Activated CD8-positive, alpha-beta T cell treated with anti-CD3 and anti-CD28 coated beads, Interleukin-2, amount 10 ng/mL, durations not matched to agents 7 days and 5 days (primary cell): ENCODE measurements at regions not wholly inside any gene's neighbourhood (a gene's known extent, or its start where the extent isn't known, plus 50 kb on each side); places are given as distances from the start of the nearest gene placed in this dataset.

Source experiments
- ATAC-seq: fragments of 150-1000 bp; cut with Tn5 transposase; one replicate; pipeline ENCODE4 v1.10.0; 2021; ENCODE audit warnings: moderate library complexity
- CTCF ChIA-PET: fragments of 350-600 bp; sonication (Branson Sonifier 250); formaldehyde crosslinking; loops from one replicate; lab custom pipeline; 2021; ENCODE audit warnings: antibody characterized with exemption; lab: Charles Lee
- POLR2A ChIA-PET: fragments of 350-600 bp; sonication (Branson Sonifier 250); formaldehyde crosslinking; loops from one replicate; lab custom pipeline; 2021; ENCODE audit warnings: antibody characterized with exemption; lab: Charles Lee
- DNase-seq: peaks from one replicate; pipeline ENCODE4 v3.0.0-alpha.2; 2020
- H3K27ac Mint-ChIP-seq: one replicate; pipeline ENCODE4 v1.8.0; 2021; ENCODE audit warnings: mild to moderate bottlenecking, mixed read lengths
- H3K27me3 Mint-ChIP-seq: one replicate; pipeline ENCODE4 v1.8.0; 2021; ENCODE audit warnings: low read depth, mixed read lengths
- H3K36me3 Mint-ChIP-seq: one replicate; pipeline ENCODE4 v1.8.0; 2021; ENCODE audit warnings: low read depth, mixed read lengths
- H3K4me1 Mint-ChIP-seq: one replicate; pipeline ENCODE4 v1.8.0; 2021; ENCODE audit warnings: low read depth, mixed read lengths
- H3K4me3 Mint-ChIP-seq: one replicate; pipeline ENCODE4 v1.8.0; 2021; ENCODE audit warnings: mild to moderate bottlenecking, mixed read lengths
- H3K9me3 Mint-ChIP-seq: one replicate; pipeline ENCODE4 v1.8.0; 2022; ENCODE audit warnings: mixed read lengths; ENCODE audit not compliant: insufficient read depth

DNA sequence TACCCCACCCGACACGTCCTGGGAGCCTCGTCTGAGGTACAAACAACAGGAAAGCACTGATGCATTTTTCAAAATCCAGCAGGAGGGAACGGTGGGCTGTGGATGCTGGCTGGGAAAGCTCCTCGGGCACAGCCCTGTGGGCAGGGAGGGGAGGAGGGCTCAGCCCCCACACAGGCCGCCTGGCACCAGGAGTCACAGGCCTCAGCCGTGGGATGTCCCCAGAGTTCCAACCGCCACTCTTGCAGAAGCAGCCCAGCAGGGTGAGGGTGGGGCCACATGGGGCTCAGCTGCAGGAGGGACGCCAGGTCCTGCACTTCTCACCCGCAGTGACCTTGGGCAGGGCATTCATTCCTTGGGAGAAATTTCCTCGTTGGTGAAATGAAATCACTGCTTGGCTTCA lies 274.6 kb downstream of the BRD1 start:
- no peaks in the 10 kb centered on the region for H3K4me1 Mint-ChIP-seq
- no peaks in the 10 kb centered on the region for H3K27me3 Mint-ChIP-seq
- no peak overlapping the region for H3K4me3 Mint-ChIP-seq
- peaks cover 4% of the 10 kb centered on the region for H3K9me3 Mint-ChIP-seq
- no peak overlapping the region for H3K27ac Mint-ChIP-seq
- ChIA-PET POLR2A (no interaction called here), CTCF (no interaction called here)
- ATAC-seq (no peak), DNase-seq (no peak)
- no peaks in the 10 kb centered on the region for H3K36me3 Mint-ChIP-seq

DNA sequence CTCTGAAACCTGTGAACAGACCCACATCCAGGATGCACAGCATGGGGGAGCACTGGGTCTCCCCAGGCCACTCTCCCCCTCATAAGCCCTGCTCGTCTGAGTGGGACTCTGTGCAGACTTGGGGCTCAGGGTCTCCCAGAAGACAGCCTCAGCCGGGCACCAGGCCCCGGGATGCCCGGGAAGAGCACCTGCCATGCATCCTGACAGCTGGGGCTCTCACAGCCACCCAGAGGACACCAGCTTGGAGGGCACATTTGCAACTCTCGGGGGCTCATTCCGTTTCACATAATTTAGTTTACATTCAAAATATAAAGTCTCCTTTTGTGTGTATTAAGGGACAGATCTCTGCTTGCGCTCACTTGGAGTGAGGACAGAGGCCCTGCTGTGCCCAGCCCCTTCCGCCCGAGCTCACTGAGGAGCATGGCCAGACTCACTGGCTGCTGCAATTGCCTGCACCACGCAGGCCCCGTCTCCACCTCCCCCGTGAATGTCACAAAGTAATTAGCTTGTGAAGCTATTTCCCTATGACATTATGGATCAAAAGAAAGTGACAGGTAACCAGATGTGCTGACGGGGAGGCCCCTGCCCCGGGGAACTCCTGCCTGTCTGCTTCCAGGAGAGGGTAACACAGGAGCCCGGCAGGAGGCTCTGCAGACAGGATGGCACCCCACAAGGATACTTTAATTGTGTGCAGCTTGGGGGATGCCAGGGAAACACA lies 275.6 kb downstream of the BRD1 start:
- ChIA-PET CTCF (no interaction called here), POLR2A (no interaction called here)
- DNase-seq, result no peak
- H3K27ac Mint-ChIP-seq, result no peak overlapping the region
- no peak overlapping the region for H3K4me3 Mint-ChIP-seq
- no peaks in the 10 kb centered on the region for H3K27me3 Mint-ChIP-seq
- ATAC-seq, result no peak
- no peaks in the 10 kb centered on the region for H3K4me1 Mint-ChIP-seq
- H3K9me3 Mint-ChIP-seq, result peaks cover 4% of the 10 kb centered on the region
- H3K36me3 Mint-ChIP-seq, result no peaks in the 10 kb centered on the region

DNA sequence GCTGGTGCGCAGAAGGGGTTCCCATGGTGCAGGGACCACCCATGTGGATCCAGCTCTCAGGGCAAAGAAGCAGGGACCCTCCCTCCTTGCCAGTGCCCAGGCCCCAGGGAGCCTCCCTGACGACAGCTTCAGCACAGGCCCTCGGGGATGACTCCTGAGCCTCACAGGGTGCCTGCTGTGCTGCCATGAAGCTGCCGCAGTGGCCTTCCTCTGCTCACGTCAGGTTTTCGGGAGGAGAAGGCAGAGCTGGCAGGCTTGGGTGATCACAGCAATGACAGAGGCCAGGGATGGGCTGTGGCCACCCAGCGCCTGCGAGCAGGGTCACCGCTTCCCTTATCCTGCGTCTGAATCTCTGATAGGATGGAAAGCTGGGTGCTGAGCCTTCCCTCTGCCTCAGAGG lies 276.2 kb downstream of the BRD1 start:
- Mint-ChIP-seq H3K36me3 (no peaks in the 10 kb centered on the region), H3K27ac (no peak overlapping the region)
- POLR2A ChIA-PET, result no interaction called here

DNA sequence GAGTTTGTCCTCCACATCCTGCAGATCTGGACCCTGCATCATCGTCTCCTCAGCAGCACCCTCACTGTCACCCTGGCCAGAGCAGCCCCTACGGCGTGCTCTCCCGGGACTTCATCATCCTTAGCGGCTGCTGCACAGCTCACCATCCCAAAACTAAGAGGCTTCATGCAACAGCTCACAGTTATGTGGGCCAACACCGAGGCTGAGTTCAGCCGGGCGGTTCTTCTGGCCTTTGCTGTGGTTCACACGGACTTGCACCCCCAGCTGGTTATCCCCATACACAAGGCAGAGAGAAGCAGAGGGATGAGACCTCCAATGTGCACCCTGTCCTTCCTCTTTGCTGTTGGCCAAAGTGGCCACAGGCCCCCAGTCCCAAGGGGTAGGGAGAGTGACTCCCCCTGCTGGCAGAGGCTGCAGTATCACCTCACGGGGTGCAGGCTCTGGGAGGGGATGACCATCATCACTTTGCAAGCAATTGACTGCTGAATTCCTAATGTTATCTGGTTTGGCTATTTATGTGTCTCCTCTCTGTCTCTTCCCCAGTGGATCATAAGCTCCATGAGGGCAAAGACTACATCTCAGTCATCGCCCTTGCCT lies 276.8 kb downstream of the BRD1 start:
- CTCF ChIA-PET, result no interaction called here
- Mint-ChIP-seq H3K4me3 (no peak overlapping the region), H3K27me3 (no peaks in the 10 kb centered on the region), H3K9me3 (peaks cover 4% of the 10 kb centered on the region), H3K4me1 (no peaks in the 10 kb centered on the region), H3K36me3 (no peaks in the 10 kb centered on the region), H3K27ac (no peak overlapping the region)
- no peak for DNase-seq
- POLR2A ChIA-PET, result no interaction called here
- ATAC-seq, result no peak

More for the DNA sequence above, 276.2 kb downstream of the BRD1 start:
- no peak overlapping the region for H3K4me3 Mint-ChIP-seq
- H3K9me3 Mint-ChIP-seq, result peaks cover 4% of the 10 kb centered on the region
- ATAC-seq (no peak), DNase-seq (no peak)
- no peaks in the 10 kb centered on the region for H3K4me1 Mint-ChIP-seq
- H3K27me3 Mint-ChIP-seq, result no peaks in the 10 kb centered on the region
- CTCF ChIA-PET, result no interaction called here

DNA sequence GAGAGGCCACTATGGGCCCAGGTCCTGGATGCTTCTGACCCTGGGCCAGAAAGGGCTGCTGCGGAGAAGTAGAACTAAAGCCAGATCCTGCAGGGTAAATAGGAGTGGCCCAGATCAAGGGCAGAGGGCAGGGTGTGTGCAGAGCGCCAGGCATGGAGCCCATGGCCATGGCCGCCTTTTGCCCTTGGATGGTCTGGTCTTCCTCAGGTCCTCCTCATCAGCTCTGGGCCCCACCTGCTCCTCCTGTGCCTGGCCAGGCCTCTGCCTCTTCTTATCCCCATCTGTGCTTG lies 277.6 kb downstream of the BRD1 start:
- Mint-ChIP-seq H3K4me1 (no peaks in the 10 kb centered on the region), H3K4me3 (no peak overlapping the region), H3K9me3 (peaks cover 4% of the 10 kb centered on the region), H3K27ac (no peak overlapping the region), H3K27me3 (no peaks in the 10 kb centered on the region), H3K36me3 (no peaks in the 10 kb centered on the region)
- DNase-seq (no peak), ATAC-seq (no peak)
- CTCF ChIA-PET, result no interaction called here
- POLR2A ChIA-PET, result no interaction called here

DNA sequence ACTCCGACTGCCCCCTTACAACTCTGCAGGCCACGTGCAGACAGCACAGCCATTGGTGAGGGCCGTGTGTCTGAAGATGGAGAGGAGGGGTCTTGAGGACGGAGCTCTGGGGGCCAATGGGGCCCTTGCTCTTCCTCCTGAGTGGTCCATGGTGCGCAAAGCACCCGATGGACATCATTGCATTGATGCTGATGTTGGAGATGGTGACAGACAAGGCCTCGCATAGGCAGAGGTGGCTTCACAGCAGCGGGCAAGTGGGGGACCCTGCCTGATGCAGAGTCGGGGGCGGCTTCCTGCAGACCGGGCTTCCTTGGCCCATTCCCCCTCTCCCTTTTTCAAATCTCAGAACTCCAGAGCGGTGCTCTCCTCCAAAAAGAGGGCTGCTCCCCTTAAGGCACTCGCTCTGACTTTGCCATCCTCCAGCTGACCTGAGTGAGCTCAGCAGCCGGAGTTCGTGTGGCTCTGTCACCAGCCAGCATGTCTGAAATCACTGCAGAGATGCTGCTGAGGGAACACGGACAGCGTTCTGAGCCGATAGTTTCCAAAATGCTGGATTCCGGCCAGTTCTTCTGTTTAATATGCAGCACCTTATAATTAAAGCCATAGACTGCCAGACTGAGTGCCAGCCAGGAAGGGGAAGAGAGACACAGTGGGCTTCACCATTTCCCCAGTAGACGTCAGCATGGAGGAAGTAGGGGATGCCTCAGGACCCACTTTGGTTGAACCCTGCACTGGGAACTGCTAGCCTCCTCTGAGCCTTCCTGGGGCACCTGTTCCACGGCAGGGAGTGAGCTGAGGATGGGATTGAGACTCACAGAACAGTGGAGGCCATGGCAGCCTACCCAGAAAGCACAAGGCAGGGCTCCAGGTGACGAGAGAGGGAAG lies 278.2 kb downstream of the BRD1 start:
- H3K36me3 Mint-ChIP-seq, result no peaks in the 10 kb centered on the region
- no peaks in the 10 kb centered on the region for H3K27me3 Mint-ChIP-seq
- H3K9me3 Mint-ChIP-seq, result peaks cover 4% of the 10 kb centered on the region
- DNase-seq, result no peak
- POLR2A ChIA-PET, result no interaction called here
- no peak overlapping the region for H3K27ac Mint-ChIP-seq
- H3K4me1 Mint-ChIP-seq, result no peaks in the 10 kb centered on the region
- no peak for ATAC-seq
- CTCF ChIA-PET, result no interaction called here
- H3K4me3 Mint-ChIP-seq, result no peak overlapping the region

DNA sequence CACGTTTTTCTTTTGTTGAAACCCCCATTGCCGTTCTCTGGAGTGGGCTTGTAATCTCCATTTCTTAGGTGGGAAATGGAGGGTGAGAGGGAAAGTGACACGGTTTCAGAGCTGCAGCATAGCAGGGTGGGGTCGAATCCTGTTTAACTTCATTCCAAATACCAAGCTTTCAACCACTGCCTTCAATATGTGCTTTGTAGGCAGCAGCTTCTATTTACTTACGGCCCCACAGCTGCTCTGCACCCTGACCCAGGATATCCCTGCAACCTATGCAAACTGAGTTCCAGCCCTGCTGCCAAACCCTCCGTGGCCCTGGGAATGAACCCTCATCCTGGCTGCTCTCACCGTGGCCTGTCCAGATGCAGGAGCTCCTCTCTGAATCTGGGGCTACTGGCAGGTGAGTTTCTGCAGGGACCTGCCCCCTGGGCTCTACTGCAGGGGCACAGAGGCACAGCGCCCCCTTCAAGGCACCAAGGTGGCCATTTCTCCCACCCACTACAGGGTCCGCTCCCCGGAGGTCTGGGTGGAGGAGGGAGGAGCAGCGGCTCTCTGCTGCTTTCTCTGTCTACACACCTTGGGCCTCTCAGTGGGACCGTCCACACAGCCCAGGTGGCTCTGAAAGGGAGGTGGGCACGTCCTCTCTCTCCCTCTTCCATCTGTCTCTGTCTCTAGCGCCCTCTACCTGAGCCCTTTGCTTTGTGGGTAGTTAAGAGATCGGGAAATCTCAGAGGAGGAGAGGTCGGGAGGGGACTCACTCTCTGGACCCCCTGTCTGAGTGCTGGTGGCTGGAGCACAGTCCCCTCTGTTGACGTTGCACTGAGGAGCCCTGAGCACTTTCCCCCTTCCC lies 279.1 kb downstream of the BRD1 start:
- POLR2A ChIA-PET, result no interaction called here
- CTCF ChIA-PET, result no interaction called here
- Mint-ChIP-seq H3K27me3 (no peaks in the 10 kb centered on the region), H3K36me3 (no peaks in the 10 kb centered on the region), H3K4me1 (no peaks in the 10 kb centered on the region), H3K9me3 (peaks cover 4% of the 10 kb centered on the region), H3K27ac (no peak overlapping the region), H3K4me3 (no peak overlapping the region)
- no peak for DNase-seq
- ATAC-seq, result no peak

DNA sequence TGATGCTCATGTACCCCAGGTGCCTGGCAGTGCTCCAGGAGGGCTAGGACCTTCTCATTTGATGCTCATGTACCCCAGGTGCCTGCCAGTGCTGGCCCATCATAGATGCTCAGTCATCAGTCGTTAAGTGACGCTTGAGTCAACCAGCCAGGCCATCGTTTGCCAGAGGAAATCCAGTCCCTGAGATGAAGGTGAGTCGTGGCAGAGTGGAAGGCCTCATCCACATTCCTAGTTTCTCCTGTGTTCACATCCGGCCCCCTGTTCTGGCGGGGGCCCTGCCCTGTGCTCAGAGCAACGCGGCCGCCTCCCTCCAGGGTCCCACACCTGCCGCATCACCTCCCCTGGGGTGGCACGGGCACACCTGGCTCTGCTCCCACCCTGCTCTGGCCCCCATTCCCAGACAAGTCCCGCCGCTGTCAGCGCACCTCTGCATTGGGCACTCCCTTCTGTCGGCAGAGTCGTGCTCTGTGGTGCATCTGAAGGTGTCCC lies 279.9 kb downstream of the BRD1 start:
- Mint-ChIP-seq H3K4me3 (no peak overlapping the region), H3K36me3 (no peaks in the 10 kb centered on the region)
- CTCF ChIA-PET, result no interaction called here

DNA sequence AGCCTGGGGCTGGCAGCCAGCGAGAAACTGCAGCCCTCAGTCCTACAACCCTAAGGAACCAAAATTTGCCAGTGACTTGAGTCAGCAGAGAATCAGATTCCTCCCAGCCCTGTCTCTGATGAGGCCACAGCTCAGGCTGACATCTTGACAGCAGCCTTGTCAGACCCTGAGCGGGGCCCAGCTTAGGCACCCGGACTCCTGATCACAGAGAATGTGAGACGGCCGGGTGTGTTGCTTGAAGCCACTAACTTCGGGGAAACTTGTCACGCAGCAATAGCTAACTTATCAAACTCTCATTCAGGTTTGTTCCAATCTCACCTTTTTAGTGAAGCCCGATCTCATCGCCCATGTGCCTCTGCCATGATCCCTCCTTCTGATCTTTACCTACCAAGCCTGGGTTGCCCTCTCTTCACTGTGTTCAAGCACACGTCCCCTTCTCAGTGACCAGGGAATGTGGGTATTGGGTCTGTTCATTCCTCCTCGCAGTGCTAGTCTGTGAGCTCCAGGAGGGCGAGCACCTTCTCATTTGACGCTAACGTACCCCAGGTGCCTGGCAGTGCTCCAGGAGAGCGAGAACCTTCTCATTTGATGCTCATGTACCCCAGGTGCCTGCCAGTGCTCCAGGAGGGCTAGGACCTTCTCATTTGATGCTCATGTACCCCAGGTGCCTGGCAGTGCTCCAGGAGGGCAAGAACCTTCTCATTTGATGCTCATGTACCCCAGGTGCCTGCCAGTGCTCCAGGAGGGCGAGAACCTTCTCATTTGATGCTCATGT lies 280.7 kb downstream of the BRD1 start:
- Mint-ChIP-seq H3K27ac (no peak overlapping the region), H3K9me3 (peaks cover under 1% of the 10 kb centered on the region), H3K4me1 (no peaks in the 10 kb centered on the region), H3K27me3 (no peaks in the 10 kb centered on the region), H3K4me3 (no peak overlapping the region), H3K36me3 (no peaks in the 10 kb centered on the region)
- POLR2A ChIA-PET, result no interaction called here
- DNase-seq, result no peak
- ATAC-seq, result no peak
- CTCF ChIA-PET, result no interaction called here

More for the DNA sequence above, 279.9 kb downstream of the BRD1 start:
- POLR2A ChIA-PET, result no interaction called here
- H3K27me3 Mint-ChIP-seq, result no peaks in the 10 kb centered on the region
- DNase-seq, result no peak
- H3K27ac Mint-ChIP-seq, result no peak overlapping the region
- peaks cover 4% of the 10 kb centered on the region for H3K9me3 Mint-ChIP-seq
- H3K4me1 Mint-ChIP-seq, result no peaks in the 10 kb centered on the region
- no peak for ATAC-seq

DNA sequence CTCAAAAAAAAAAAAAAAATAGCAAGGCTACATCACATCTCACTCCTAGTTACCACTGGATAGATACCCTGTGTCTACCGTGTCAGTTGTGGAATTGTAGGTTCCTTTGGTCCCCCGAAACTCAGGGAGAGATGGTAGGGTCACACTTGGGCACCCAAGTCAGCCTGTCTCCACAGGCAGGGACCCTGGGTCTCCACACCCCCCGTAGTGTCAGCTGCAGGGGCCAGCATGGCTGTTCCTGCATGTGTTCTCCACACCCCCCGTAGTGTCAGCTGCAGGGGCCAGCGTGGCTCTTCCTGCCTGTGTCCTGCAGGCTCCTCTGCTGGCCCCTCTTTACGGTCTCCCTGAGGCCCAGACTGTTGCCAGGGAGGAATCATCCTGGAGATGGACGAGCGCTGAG lies 282.1 kb downstream of the BRD1 start:
- ATAC-seq, result no peak
- Mint-ChIP-seq H3K27me3 (no peaks in the 10 kb centered on the region), H3K4me1 (no peaks in the 10 kb centered on the region), H3K36me3 (no peaks in the 10 kb centered on the region), H3K4me3 (no peak overlapping the region), H3K9me3 (no peaks in the 10 kb centered on the region), H3K27ac (no peak overlapping the region)
- CTCF ChIA-PET, result no interaction called here
- no peak for DNase-seq
- POLR2A ChIA-PET, result no interaction called here

DNA sequence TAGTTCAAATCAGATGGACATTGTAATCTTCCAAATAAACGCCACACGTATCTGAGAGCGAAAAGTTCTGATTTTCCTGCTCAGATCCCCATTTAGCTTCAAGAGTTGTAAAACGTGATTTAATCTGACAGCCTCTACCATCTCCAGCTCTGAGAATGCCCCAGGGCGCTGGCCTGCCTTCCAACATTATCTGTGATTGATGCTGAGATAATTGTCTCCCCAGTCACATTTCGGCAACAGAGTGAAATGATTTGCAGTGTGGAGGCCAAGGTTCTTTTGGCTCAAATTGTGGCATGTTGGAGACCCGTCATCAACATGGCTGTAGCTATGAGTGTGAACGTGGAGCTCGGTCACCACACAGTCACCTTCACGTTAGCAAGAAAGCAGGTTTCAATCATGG lies 283.4 kb downstream of the BRD1 start:
- ATAC-seq (no peak), DNase-seq (no peak)
- Mint-ChIP-seq H3K9me3 (no peaks in the 10 kb centered on the region), H3K4me3 (no peak overlapping the region), H3K4me1 (no peaks in the 10 kb centered on the region), H3K27me3 (no peaks in the 10 kb centered on the region), H3K36me3 (no peaks in the 10 kb centered on the region), H3K27ac (no peak overlapping the region)
- POLR2A ChIA-PET, result no interaction called here
- CTCF ChIA-PET, result no interaction called here
